Skin epidermis (tissue), 12 donors: ENCODE measurements at regions not wholly inside any gene's neighbourhood (a gene's known extent, or its start where the extent isn't known, plus 50 kb on each side); places are given as distances from the start of the nearest gene placed in this dataset.

Source experiments
- H3K27ac ChIP-seq, 21 experiments: fragments of 200-600 bp; sonication (generic) in 11 of 21; one replicate each; pipeline ENCODE4 v1.5.0; 2020; ENCODE audit warnings: mild to moderate bottlenecking in 3 of 21, inconsistent platforms in 2 of 21, moderate library complexity in 2 of 21
- H3K4me3 ChIP-seq, 7 experiments: fragments of 200-600 bp; sonication (generic) in 2 of 7; one replicate each; pipeline ENCODE4 v1.5.0; 2020; ENCODE audit warnings: inconsistent platforms in 2 of 7, mild to moderate bottlenecking in 2 of 7, moderate library complexity in 1 of 7

GRCh38 chr10:118501637-118502440 is 93.6 kb downstream of the PRLHR start:
- Histone ChIP-seq H3K4me3 (no peak overlapping the region), H3K27ac (peak overlapping the region in 14 of 21 experiments; percentile 10 to 79 (median 54))

- Histone ChIP-seq H3K27ac (peak overlapping the region in 11 of 21 experiments; percentile 2 to 79 (median 42)), H3K4me3 (no peak overlapping the region)
These were observed 94.3 kb downstream of the PRLHR start for GRCh38 chr10:118501171-118501570.

- no peak overlapping the region for H3K4me3 ChIP-seq
- peak overlapping the region in 7 of 21 experiments; percentile 15 to 79 (median 42) for H3K27ac ChIP-seq
These were observed 94.9 kb downstream of the PRLHR start for GRCh38 chr10:118500477-118501104.

GRCh38 chr10:118499186-118499585 is 96.3 kb downstream of the PRLHR start:
- H3K27ac ChIP-seq, result no peak overlapping the region
- no peak overlapping the region for H3K4me3 ChIP-seq

GRCh38 chr10:118498623-118499022 is 96.8 kb downstream of the PRLHR start:
- no peak overlapping the region for H3K4me3 ChIP-seq
- H3K27ac ChIP-seq, result no peak overlapping the region

- Histone ChIP-seq H3K27ac (no peak overlapping the region), H3K4me3 (no peak overlapping the region)
These were observed 98.2 kb downstream of the PRLHR start for GRCh38 chr10:118497227-118497626.

- no peak overlapping the region for H3K4me3 ChIP-seq
- H3K27ac ChIP-seq, result no peak overlapping the region
These were observed 98.9 kb downstream of the PRLHR start for GRCh38 chr10:118496525-118496924.

- H3K4me3 ChIP-seq, result no peak overlapping the region
- no peak overlapping the region for H3K27ac ChIP-seq
These were observed 99.9 kb downstream of the PRLHR start for GRCh38 chr10:118495499-118495898.

GRCh38 chr10:118491055-118491454 is 104.4 kb downstream of the PRLHR start:
- no peak overlapping the region for H3K4me3 ChIP-seq

GRCh38 chr10:118488710-118489497 is 106.5 kb downstream of the PRLHR start:
- no peak overlapping the region for H3K27ac ChIP-seq

More at GRCh38 chr10:118491055-118491454, 104.4 kb downstream of the PRLHR start:
- no peak overlapping the region for H3K27ac ChIP-seq

GRCh38 chr10:118485641-118486040 is 109.8 kb downstream of the PRLHR start:
- no peak overlapping the region for H3K27ac ChIP-seq
- H3K4me3 ChIP-seq, result no peak overlapping the region

More at GRCh38 chr10:118488710-118489497, 106.5 kb downstream of the PRLHR start:
- no peak overlapping the region for H3K4me3 ChIP-seq

GRCh38 chr10:118484152-118484871 is 111.1 kb downstream of the PRLHR start:
- no peak overlapping the region for H3K27ac ChIP-seq
- H3K4me3 ChIP-seq, result no peak overlapping the region

GRCh38 chr10:118483496-118483895 is 112.0 kb downstream of the PRLHR start:
- Histone ChIP-seq H3K4me3 (no peak overlapping the region), H3K27ac (no peak overlapping the region)

- Histone ChIP-seq H3K27ac (no peak overlapping the region), H3K4me3 (no peak overlapping the region)
These were observed 112.8 kb downstream of the PRLHR start for GRCh38 chr10:118482393-118483331.

GRCh38 chr10:118481871-118482270 is 113.6 kb downstream of the PRLHR start:
- H3K4me3 ChIP-seq, result no peak overlapping the region
- no peak overlapping the region for H3K27ac ChIP-seq

- Histone ChIP-seq H3K4me3 (no peak overlapping the region), H3K27ac (no peak overlapping the region)
These were observed 120.2 kb downstream of the PRLHR start for GRCh38 chr10:118475214-118475613.

GRCh38 chr10:118474111-118474510 is 121.3 kb downstream of the PRLHR start:
- Histone ChIP-seq H3K27ac (no peak overlapping the region), H3K4me3 (no peak overlapping the region)

GRCh38 chr10:118473305-118473960 is 122.0 kb downstream of the PRLHR start:
- no peak overlapping the region for H3K27ac ChIP-seq
- H3K4me3 ChIP-seq, result no peak overlapping the region
